NCI-H187 treated with DMSO at 0.1 percent for 48 hours (cell line): ENCODE measurements at regions not wholly inside any gene's neighbourhood (a gene's known extent, or its start where the extent isn't known, plus 50 kb on each side); places are given as distances from the start of the nearest gene placed in this dataset.

Experiments
- DNase-seq: peaks from one replicate; lab custom pipeline; 2025; lab: John Stamatoyannopoulos, UW

DNA sequence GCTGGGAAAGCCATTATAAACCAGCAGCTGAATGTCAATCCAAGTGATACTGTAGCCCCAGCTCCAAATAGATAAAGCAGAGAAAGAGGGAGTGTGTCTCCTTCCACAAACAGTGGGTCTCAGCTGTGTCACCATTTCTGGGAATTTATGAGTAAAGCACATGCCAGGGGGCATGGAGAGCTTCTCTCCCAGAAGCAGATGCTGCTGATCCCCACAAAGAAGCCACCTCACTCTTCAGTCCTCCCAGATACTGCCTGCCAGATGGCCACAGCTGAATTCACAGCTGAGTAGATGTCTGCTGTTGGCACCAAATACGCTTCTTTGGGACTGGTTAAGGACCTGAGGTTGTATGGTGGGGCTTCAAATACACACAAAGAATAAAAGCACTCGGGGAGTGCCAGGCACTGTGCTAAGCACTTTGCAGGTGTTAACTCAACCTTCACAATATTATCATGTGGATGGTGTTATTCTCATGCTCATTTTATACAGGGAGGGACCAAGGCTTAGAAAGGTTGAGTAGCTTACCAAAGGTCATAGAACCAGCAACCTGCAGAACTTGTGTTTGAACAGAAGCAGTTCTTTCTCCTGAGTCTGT, 298.3 kb downstream of the CDH11 start:
- no peak for DNase-seq

DNA sequence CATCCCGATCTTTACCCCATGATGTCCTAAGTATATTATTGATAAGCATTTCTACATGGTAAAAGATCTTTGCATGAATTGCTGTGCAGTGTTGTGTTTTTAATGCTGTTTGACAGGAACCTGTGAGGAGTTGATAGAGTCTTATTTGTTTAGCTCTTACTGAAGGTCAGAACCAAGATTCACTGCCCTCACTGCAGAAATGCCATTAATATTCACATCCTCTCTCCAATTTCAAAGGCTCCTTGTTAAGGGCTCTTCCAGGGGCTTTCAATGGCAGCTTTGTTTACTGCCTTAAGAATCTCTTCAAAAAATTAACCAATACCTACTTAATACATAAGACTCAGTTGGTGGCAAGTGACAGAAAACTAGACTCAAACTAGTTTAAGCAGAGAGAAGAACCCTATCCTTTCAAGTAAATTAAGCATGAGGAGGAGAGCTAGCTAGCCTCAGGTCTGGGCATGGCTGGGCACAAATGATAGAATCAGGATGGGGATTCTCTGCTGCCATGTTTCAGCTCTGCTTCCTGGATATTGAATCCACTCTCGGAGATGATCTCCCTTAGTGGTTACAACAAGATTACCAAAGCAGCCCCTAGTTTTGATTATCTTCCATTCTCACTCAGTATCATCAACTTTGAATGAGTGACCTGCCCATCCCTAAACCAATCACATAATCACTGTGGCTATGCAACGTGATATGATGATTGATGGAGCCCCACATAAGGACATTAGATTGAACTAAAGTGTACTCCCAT, 311.8 kb downstream of the CDH11 start:
- no peak for DNase-seq

DNA sequence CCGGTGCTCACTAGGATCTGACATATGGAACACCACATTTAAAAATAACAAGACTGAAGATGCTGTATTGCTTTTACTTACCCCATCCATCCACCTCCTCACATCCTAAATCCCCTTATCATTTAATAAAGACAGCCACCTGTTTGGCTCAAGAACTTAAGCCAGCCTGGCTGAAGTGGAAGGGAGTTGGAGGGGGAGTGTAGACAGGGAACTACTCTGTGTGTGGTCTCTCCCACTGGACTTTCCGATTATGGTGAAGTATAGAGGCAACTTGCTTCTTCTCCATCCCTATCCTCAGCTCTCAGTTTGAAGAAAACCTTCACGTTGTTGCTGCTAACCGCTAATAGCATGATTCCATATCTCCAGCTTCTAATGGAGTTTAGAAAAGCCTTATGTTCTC, 313.4 kb downstream of the CDH11 start:
- DNase-seq, result no peak

DNA sequence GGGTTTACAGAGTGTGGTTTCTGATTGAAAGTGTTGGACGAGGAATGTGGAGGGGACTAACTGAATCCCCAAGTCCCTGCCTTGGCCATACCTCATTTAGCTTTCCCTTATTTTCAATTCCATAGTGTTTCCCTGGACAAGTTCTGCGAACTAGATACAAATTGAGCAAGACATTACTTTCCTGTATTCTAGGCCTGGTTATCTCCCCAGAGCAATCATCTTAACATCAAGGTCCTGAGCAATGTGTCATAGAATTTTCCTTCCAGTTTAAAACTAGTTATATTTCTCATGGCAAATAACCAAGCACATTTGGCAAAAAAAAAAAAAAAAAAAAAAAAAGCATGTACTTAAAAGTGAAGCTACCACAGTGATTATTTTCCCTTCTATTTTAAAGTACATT, 330.1 kb downstream of the CDH11 start:
- no peak for DNase-seq

DNA sequence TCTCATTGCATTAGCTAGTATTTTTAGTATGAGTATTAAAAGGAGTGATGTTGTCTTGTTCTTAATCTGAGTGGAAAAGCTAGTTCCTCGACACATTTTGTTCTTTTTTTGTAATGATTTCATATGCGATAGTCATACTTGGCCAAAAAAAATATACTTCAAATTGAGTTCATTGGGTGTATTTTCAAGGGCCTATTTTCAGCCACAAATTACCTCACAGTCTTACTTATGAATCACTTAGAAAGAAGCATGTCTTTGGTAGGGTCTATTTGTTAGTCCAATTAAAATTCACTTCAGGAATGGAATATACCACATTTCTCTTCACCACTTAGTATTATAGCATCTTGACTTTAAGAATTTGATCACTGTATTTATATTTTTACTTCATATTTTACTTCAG, 337.2 kb downstream of the CDH11 start:
- DNase-seq, result no peak

DNA sequence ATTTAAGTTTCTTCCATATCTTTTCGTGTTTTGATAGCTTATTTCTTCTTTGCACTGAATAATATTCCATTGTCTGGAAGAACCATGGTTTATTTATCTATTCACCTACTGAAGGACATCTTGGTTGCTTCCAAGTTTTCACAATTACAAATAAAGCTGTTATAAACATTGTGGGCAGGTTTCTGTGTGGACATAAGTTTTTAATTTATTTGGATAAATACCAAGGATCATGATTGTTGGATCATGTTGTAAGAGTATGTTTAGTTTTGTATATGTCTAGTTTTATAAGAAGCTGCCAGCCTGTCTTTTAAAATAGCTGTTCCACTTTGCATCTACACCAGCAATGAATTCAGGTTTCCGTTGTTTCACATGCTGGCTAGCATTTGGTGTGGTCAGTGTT, 339.4 kb downstream of the CDH11 start:
- DNase-seq, result no peak

DNA sequence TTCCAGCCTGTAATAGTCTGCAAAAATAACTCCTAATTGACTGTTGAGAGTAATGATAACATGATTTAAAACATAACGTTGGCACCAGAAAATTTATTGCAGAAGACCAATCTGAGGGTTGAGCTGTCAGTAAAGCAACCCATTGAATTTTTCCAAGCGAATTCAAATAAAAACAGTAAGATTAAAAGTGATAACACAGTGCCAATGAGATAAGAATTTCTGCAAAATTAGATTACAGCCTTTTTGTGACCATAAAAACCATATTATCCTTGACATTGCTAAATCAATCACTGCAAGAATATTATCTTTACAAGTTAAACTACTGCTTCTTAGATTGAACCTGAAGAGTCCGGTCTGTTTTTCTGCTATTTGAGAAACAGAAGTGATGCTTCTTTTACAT, 341.4 kb downstream of the CDH11 start:
- DNase-seq, result no peak

DNA sequence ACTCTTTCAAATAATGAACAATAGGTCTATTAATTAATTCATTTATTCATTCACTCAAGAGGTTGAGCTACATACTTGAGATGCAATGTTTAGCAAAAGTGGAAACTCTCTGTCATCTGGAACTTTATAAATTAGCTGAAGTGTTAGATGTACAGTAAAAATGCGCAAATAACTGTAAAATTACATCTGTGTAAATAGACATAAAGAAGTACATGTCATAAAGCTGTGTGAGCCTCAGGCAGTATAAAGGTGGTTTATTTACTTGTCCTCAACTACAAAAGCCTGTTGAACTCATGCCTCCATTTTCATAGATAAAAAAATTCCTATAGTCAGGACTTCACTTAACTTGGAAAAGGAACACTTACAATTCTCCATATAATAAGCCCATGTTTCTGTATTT, 343.1 kb downstream of the CDH11 start:
- no peak for DNase-seq

DNA sequence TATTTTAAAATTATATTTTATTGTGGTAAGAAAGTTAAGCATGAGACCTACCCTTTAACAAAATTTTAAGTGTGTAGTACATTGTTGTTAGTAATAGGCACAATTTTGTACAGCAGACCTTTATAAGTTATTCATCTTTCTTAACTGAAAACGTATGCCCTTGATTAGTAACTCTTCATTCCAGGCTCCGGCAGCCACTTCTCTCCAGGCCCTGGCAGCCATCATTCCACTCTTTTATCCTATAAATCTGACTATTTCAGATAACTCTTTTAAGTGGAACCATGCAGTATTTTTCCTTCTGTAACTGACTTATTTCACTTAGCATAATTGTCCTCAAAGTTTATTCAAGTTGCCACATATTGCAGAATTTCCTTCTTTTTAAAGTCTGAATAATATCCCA, 348.2 kb downstream of the CDH11 start:
- no peak for DNase-seq

DNA sequence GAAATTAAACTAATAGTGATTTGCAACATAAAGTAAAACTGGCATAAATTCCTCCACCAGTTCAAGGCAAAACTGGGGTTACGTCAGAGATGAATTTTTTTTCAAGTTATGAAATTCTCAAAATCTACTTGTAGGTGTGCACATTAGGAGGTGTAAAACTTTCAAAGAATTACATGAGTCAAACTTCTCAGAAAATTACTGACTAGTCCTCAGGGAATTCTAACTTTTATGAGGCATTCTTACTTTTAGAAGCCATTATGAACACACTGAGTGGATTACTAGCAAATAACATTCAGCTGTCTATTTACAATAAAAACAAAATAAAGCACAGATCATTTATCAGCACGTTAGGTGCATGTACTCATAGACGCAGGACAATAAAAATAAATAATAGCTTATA, 348.7 kb downstream of the CDH11 start:
- no peak for DNase-seq

DNA sequence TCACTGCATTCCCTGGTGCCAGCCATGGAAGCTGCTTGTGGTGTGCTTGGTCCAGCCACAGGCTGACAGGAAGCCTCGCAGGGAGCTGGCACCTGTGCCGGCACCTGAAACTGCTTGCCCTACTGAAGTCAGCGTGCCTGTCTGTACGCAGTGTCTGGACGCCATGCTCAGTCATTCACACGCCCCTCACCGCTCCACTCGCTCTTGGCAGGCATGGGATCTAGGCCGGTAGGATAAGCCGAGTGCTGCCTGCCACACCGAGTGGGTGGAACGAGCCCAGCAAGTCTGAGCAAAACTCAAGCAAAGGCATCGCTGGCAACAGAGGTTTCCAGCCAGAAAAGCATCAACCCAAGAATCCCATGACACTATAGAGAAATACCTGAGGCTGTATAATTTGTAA, 350.6 kb downstream of the CDH11 start:
- DNase-seq, result no peak

DNA sequence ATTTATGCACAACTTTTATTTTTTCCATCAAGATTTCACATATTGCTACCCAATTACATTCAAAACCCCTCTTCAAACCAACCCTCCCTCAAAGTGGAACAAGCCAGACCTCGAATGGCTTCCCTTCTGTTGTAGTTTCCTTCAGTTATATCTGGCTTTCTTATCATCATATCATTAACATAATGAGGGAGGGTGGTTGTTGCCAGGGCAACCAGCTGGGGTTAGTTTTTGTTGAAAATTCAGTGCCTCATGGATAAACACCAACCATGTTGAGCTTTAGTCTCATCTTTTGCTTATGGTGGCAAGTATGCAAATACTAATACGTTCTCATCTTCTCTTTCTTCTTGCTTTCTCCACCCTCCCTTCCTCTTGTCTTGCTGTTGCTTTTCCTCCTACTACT, 359.7 kb downstream of the CDH11 start:
- no peak for DNase-seq

DNA sequence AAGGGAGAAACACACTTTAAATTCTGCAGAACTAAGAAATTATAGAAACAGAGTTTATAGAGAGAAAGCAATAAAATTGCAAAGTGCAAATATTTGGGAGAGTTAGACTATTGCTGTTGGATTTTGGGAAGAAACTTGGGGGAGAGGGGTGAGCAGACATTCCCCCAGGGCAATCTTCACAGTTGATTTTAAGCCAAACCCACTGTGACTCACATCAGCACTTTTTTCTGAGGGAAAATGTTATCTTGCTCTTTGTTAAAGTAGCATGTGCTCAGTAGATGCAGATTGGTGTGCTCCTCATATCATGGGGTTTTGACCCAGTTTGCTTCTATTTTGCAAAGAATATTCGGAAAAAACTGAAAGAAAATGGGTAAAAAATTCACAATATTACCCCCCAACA, 367.6 kb downstream of the CDH11 start:
- DNase-seq, result no peak

DNA sequence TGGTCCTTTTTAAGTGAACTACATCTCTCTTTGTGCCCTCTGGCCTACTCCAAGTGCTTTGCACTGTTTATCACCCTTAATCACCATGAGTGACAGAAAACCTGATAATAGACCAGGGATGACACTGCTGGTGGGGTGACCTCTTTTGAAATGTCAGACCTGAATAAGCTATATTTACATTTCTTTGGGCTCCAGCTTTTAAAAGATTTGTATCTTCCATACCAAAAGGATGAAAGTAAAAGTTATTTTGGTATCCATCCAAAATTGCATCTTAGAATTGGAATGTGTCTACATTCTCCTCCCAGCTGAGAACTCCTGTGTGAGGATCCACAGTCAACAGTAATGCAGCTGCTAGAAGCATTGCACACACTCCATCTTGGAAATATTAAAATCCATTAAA, 370.0 kb downstream of the CDH11 start:
- DNase-seq, result no peak

DNA sequence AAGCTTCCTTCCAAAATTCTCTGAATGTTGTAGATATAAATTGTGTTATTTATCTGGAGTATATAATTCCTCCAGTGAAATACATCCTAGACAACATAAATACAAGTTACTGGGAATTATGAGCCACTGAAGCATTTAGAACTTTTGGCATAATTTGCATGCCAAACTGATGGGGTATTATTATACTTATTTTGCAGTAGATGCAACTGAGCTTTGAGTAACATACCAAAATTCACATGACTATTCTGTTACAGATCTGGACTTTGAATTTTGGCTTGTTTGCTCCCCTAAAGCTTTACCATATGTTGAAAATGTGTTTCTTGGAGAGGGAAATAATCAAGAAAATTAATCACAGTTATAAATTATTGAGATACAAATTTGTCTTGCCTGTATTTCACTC, 372.5 kb downstream of the CDH11 start:
- no peak for DNase-seq

DNA sequence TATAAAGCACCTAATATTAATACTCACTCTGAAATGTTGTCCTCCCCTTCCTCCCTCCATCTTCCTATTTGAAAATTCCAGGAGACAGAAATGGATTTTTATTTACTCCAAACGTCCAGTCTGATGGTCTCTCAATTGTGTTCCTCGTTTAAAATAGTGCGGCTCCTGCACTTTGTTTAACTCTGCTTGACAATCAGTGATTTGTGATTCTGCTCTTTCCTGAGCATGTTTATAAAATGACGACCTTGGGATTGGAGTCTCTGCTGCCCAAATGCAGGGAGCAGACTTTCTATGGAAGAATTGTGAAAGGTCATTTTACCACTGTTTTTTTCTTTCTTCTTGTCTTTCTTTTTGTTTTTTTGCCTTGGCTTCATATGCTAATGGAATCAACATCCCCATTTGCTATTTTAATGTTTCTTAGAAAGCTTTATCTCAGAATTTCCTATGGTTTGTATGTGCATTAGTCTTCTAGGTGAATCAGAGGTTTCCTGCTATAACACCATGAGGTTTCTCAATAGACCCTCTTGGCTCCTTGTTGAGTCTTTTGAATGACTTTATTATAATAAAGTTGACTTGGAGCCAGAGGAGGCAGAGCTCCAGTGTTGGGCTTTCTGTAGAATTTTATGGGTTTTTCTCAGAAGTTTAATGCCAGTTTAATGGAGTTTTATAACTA, 376.5 kb downstream of the CDH11 start:
- no peak for DNase-seq

DNA sequence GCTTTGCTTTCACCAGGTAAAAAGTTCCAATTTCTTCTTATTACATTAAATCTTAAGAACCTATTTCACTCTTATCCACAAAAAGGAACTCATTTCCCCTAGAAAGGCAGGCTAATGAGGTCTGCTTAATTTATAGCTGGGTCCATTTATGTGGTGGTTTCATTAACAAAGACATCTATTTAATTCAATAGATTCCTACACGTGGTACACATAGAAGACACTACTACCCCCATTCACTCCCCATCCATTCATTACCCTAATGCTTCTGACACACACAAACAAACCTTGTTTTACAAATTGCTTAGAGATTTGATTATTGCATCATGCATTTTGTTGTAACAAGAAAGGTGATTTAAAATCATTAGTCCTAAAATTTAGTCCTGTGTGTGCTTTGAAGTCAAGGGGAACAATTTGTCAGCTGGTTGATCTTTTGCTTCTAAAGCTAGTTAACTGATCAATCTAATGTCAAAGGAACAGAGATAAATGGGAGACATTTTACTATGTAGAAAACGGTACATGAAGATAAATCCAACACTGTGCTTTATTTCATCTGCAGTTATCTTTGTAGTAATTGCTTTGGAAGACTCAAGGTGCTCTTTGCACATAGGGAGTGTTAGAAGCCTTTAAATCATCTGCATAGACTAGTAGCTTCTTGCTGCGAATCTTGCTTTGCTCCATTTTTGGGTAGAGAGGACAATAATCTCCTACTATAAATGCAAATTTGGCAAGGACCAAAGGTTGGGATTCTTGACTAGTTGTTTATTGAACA, 379.2 kb downstream of the CDH11 start:
- DNase-seq, result no peak

DNA sequence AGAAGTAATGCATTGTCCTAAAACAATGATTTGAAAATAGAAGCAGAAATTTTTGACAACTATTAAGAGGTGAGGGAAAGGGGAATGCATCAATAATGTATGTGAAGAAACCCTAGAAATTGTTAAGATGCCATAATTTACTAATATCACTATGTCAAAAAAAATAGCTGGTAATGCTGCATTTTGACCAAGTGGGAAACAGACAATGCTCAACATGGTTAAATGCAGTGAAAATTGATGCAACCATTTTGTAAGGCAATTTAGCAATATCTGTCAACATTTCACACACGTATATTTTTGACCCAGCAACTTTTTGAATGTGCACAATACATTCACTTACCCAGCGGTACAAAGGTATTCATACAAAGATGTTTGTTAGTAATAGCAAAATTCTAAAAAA, 381.6 kb downstream of the CDH11 start:
- DNase-seq, result no peak

DNA sequence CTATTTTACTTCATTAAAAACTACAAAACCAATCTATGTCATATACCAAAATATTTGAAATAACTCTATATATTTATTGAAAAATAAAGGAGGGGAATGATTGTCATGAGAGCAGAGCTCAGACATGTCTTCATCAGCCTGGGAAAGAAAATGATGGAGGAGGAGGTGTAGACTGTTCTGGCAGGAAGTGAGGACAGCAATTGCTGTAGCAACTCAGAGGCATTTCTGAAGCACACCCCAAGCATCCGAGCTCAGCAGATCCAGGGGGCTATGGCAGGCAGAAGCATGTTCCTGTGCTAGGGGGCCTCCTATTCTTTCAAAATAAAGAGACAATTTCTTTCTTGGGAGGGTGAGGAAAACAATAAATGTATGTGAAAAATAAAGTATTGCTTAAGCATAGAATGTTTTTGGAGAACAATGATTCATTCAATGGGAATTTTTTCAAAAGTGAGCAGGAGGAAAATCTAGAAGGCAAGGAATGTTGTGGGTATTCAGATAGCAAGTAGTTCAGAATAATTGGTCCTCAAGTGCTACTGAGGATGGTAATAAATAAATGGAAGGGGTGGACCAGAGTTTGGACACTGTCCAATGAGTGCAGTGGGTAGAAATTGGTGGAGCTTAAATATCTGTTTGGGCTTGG, 383.4 kb downstream of the CDH11 start:
- no peak for DNase-seq

DNA sequence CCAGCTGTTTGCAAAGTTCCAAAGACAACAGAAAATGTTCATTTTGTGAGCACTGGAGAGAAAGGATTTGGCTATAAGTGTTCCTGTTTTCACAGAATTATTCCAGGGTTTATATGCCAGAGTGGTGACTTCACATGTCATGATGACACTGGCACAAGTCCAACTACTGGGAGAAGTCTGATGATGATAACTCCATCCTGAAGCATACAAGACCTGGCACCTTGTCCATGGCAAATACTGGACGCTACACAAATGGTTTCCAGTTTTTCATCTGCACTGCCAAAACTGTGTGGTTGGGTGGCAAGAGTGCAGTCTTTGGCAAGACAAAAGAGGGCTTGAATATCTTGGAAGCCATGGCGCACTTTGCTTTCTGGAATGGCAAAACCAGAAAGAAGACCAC, 385.0 kb downstream of the CDH11 start:
- no peak for DNase-seq

DNA sequence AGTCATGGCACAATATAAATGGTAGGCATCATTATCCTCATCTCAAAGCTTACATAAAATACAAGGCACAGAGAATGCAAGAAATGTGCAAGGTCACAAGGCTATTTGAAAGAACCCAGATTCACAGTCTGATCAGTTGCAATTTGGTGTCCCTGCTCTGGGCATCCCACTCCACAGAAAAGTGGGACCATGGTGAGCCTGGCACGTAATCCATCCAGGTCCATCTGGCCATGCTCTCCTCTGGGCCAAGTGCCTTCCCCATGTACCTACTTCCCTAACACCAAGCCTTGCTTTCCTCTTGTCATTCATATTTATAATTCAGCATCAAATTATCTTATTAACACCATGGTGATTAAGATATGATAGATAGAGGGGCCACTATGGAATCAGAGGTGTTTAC, 390.0 kb downstream of the CDH11 start:
- DNase-seq, result no peak

DNA sequence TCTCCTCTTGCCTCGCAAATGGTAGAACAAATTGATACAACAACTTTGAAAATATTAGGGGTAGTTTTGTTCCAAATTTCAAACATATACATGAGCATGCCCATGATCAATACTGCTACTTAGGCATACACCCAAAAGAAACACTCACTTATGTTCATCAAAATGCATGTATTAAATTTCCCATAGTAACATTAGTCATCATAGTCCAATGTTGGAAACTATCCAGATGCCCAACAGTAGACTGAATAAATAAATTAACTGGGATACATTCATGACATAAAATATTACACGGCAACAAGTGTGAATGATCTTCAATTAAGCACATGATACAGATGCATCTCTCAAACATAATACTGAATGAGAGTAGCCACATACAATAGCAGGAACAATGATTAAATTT, 391.6 kb downstream of the CDH11 start:
- no peak for DNase-seq
